OCI-LY3 (cell line): ENCODE measurements at regions not wholly inside any gene's neighbourhood (a gene's known extent, or its start where the extent isn't known, plus 50 kb on each side); places are given as distances from the start of the nearest gene placed in this dataset.

Source experiments
- H2AFZ ChIP-seq: fragments of 200-600, 300-600 bp; shearing (Covaris generic); 2 replicates; pipeline ENCODE4 v1.6.0; 2014; ENCODE audit warnings: antibody characterized with exemption, low read depth, low read length
- H3K27ac ChIP-seq: fragments of 200-600, 300-600 bp; sonication (generic); 2 replicates; pipeline ENCODE4 v1.5.1; 2014; ENCODE audit warnings: mild to moderate bottlenecking, low read length, moderate library complexity, mixed read lengths
- H3K27me3 ChIP-seq: fragments of 200-600, 300-600 bp; sonication (generic); 2 replicates; pipeline ENCODE4 v1.6.1; 2014; ENCODE audit warnings: low read depth, low read length, mixed read lengths
- H3K36me3 ChIP-seq: fragments of 200-600, 300-600 bp; sonication (generic); replicated peaks from 2 replicates; pipeline ENCODE3; 2014; ENCODE audit warnings: low read depth, low read length, mixed read lengths
- H3K4me1 ChIP-seq: fragments of 300-600, 200-600 bp; sonication (generic); 2 replicates; pipeline ENCODE4 v1.6.1; 2014; ENCODE audit warnings: low read length, mixed read lengths
- H3K4me2 ChIP-seq: fragments of 200-600, 300-600 bp; sonication (generic); 2 replicates; pipeline ENCODE4 v1.6.1; 2014; ENCODE audit warnings: low read length, mixed read lengths
- H3K4me3 ChIP-seq: fragments of 300-600, 200-600 bp; sonication (generic); 2 replicates; pipeline ENCODE4 v1.5.1; 2014; ENCODE audit warnings: antibody characterized with exemption, mild to moderate bottlenecking, low read length, moderate library complexity
- H3K79me2 ChIP-seq: fragments of 300-600, 200-600 bp; shearing (Covaris generic); 2 replicates; pipeline ENCODE4 v1.6.1; 2014; ENCODE audit warnings: mild to moderate bottlenecking, low read length, mixed read lengths
- H3K9ac ChIP-seq: fragments of 300-600, 200-600 bp; shearing (Covaris generic); 2 replicates; pipeline ENCODE4 v1.6.0; 2014; ENCODE audit warnings: mild to moderate bottlenecking, low read length, moderate library complexity
- H3K9me3 ChIP-seq: fragments of 200-600, 300-600 bp; shearing (Covaris generic); 2 replicates; pipeline ENCODE4 v1.6.1; 2014; ENCODE audit warnings: low read length, mixed read lengths; ENCODE audit not compliant: insufficient read depth
- H4K20me1 ChIP-seq: fragments of 200-600, 300-600 bp; sonication (generic); 2 replicates; pipeline ENCODE4 v1.6.1; 2016; ENCODE audit warnings: low read length, mixed read lengths; ENCODE audit not compliant: insufficient read depth
- CTCF ChIP-seq: fragments of 200-600, 300-600 bp; sonication (generic); IDR thresholded peaks from 2 replicates; pipeline ENCODE4 v1.5.1; 2014; ENCODE audit warnings: antibody characterized with exemption, low read length, low read depth
- EZH2phosphoT487 ChIP-seq: fragments of 200-600 bp; shearing (Covaris generic); IDR thresholded peaks from 2 replicates; pipeline ENCODE4 v1.6.1; 2018; ENCODE audit warnings: antibody characterized with exemption, mixed run types, low read depth

- TF ChIP-seq CTCF (no peak), EZH2phosphoT487 (no peak)
These were observed 434.8 kb upstream of the CT83 start for GRCh38 chrX:116897526-116897925.

GRCh38 chrX:116881961-116882360, 419.2 kb upstream of the CT83 start:
- no peak overlapping the region for H2AFZ ChIP-seq
- TF ChIP-seq EZH2phosphoT487 (no peak), CTCF (no peak)
- no peaks in the 10 kb centered on the region for H3K9me3 ChIP-seq
- H3K4me3 ChIP-seq = no peak overlapping the region
- no peak overlapping the region for H3K4me2 ChIP-seq
- H3K79me2 ChIP-seq = no peaks in the 10 kb centered on the region
- no peak overlapping the region for H3K27ac ChIP-seq
- H3K36me3 ChIP-seq = no peaks in the 10 kb centered on the region
- H3K27me3 ChIP-seq = no peaks in the 10 kb centered on the region
- H3K4me1 ChIP-seq = no peaks in the 10 kb centered on the region
- H3K9ac ChIP-seq = no peak overlapping the region
- no peaks in the 10 kb centered on the region for H4K20me1 ChIP-seq

More at GRCh38 chrX:116897526-116897925, 434.8 kb upstream of the CT83 start:
- Histone ChIP-seq H3K9me3 (no peaks in the 10 kb centered on the region), H3K4me2 (no peak overlapping the region), H3K4me1 (no peaks in the 10 kb centered on the region), H4K20me1 (no peaks in the 10 kb centered on the region), H3K4me3 (no peak overlapping the region), H3K27ac (no peak overlapping the region), H3K27me3 (no peaks in the 10 kb centered on the region), H3K9ac (no peak overlapping the region), H3K79me2 (no peaks in the 10 kb centered on the region), H3K36me3 (no peaks in the 10 kb centered on the region), H2AFZ (no peak overlapping the region)

GRCh38 chrX:116873671-116874070, 410.9 kb upstream of the CT83 start:
- H3K4me1 ChIP-seq = no peaks in the 10 kb centered on the region
- no peak overlapping the region for H3K9ac ChIP-seq
- no peak overlapping the region for H3K27ac ChIP-seq
- no peaks in the 10 kb centered on the region for H3K79me2 ChIP-seq
- no peak overlapping the region for H3K4me2 ChIP-seq
- H3K4me3 ChIP-seq = no peak overlapping the region
- H3K9me3 ChIP-seq = no peaks in the 10 kb centered on the region
- no peaks in the 10 kb centered on the region for H3K27me3 ChIP-seq
- H2AFZ ChIP-seq = no peak overlapping the region
- H3K36me3 ChIP-seq = no peaks in the 10 kb centered on the region
- no peaks in the 10 kb centered on the region for H4K20me1 ChIP-seq
- no peak for TF ChIP-seq CTCF
- no peak for TF ChIP-seq EZH2phosphoT487

- H3K27me3 ChIP-seq = no peaks in the 10 kb centered on the region
- H2AFZ ChIP-seq = no peak overlapping the region
- H3K4me3 ChIP-seq = no peak overlapping the region
- no peak for TF ChIP-seq CTCF
- TF ChIP-seq EZH2phosphoT487 = no peak
- H3K9ac ChIP-seq = no peak overlapping the region
- H4K20me1 ChIP-seq = no peaks in the 10 kb centered on the region
- no peak overlapping the region for H3K4me2 ChIP-seq
- no peak overlapping the region for H3K27ac ChIP-seq
- H3K9me3 ChIP-seq = no peaks in the 10 kb centered on the region
- H3K4me1 ChIP-seq = no peaks in the 10 kb centered on the region
- no peaks in the 10 kb centered on the region for H3K36me3 ChIP-seq
- H3K79me2 ChIP-seq = no peaks in the 10 kb centered on the region
These were observed 410.2 kb upstream of the CT83 start for GRCh38 chrX:116872931-116873330.
